Vagina (tissue), 2 donors: ENCODE measurements at regions not wholly inside any gene's neighbourhood (a gene's known extent, or its start where the extent isn't known, plus 50 kb on each side); places are given as distances from the start of the nearest gene placed in this dataset.

Experiments used
- POLR2A ChIP-seq, 2 donors: fragments of 450-650 bp; IDR thresholded peaks; one replicate each; pipeline ENCODE4 v1.6.1; 2017; ENCODE audit warnings: antibody characterized with exemption in 2 of 2, mild to moderate bottlenecking in 2 of 2, moderate library complexity in 2 of 2
- POLR2AphosphoS5 ChIP-seq, 2 donors: sonication (generic); formaldehyde crosslinking; IDR thresholded peaks; one replicate each; pipeline ENCODE4 v1.9.0; 2017; ENCODE audit warnings: antibody characterized with exemption in 2 of 2, mild to moderate bottlenecking in 2 of 2, low read depth in 1 of 2; ENCODE audit not compliant: insufficient read depth in 1 of 2

DNA sequence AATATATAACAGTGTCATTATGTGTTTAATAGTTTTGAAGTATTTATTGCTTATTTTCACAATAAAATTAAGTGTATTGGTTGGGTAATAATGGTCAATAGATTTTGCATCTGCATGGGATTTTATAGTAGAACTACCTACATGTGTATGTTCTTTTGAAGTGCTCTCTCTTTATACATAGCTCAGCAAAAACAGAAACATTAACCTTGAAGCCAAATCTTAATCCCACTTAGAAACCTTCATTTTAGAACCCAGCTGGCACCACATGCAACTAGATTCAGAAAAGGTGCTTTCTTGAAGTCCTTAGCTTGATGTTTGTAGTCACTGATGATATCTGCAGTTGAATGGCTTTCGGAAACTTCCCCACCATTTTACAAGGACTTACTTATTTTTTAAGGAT is 146.9 kb upstream of the IL12A start:
- TF ChIP-seq POLR2A (IDR thresholded peaks at IDR 0.05) (no peak), POLR2AphosphoS5 (IDR thresholded peaks at IDR 0.05; ENCODE audit: insufficient read depth in 1 of 2, low read depth in 1 of 2) (no peak)
